Endothelial cell of umbilical vein (primary cell): ENCODE measurements at regions not wholly inside any gene's neighbourhood (a gene's known extent, or its start where the extent isn't known, plus 50 kb on each side); places are given as distances from the start of the nearest gene placed in this dataset.

Experiments used
- BruUV-seq: library from RNA; stranded (reverse); fragments of 400-500 nt; replicated peaks from 2 replicates; lab custom pipeline; 2021; lab: Mats Ljungman, UMichigan
- CTCF ChIA-PET: fragments of 300-600, 350-600 bp; sonication (Branson Sonifier 250); formaldehyde crosslinking; loops from one replicate; lab custom pipeline; 2021; ENCODE audit warnings: antibody characterized with exemption, inconsistent platforms; lab: Charles Lee
- POLR2A ChIA-PET: fragments of 300-600, 350-600 bp; sonication (Branson Sonifier 250); formaldehyde crosslinking; loops from one replicate; lab custom pipeline; 2021; ENCODE audit warnings: antibody characterized with exemption, inconsistent platforms; lab: Charles Lee
- DNase-seq: peaks from one replicate; pipeline ENCODE4 v3.0.0-alpha.2; 2011; ENCODE audit warnings: low read depth, low spot score
- FAIRE-seq: peaks from 2 replicates; lab custom pipeline; 2011; peaks lifted over from hg19 to GRCh38; lab: Jason Lieb, UNC
- H2AFZ ChIP-seq: 2 replicates; pipeline ENCODE4 v1.6.0; 2012; ENCODE audit warnings: low read depth, low read length, control low read depth, inconsistent platforms
- H3K27ac ChIP-seq: 2 replicates; pipeline ENCODE4 v1.5.1; 2011; ENCODE audit warnings: low read depth, mild to moderate bottlenecking, control low read depth, low read length, moderate library complexity; ENCODE audit not compliant: insufficient read depth
- H3K27me3 ChIP-seq, 2 experiments: 2 replicates each; pipeline versions ENCODE4 v1.6.0 to v1.6.1; 2011; ENCODE audit warnings: low read length in 2 of 2, mixed read lengths in 1 of 2; ENCODE audit not compliant: control insufficient read depth in 2 of 2, insufficient read depth in 2 of 2
- H3K36me3 ChIP-seq, 2 experiments: 2 replicates in 1 of 2; 3 replicates in 1 of 2; pipeline ENCODE4 v1.5.1; 2011; ENCODE audit warnings: low read length in 2 of 2, mild to moderate bottlenecking in 1 of 2, moderate library complexity in 1 of 2; ENCODE audit not compliant: control insufficient read depth in 2 of 2, insufficient read depth in 2 of 2; ENCODE audit errors: extremely low read depth in 1 of 2
- H3K4me1 ChIP-seq: 3 replicates; pipeline ENCODE4 v1.5.1; 2011; ENCODE audit warnings: mild to moderate bottlenecking, low read length; ENCODE audit not compliant: control insufficient read depth, insufficient read depth; ENCODE audit errors: extremely low read depth
- H3K4me2 ChIP-seq: 2 replicates; pipeline ENCODE4 v1.6.1; 2011; ENCODE audit warnings: low read length, control low read depth, mixed read lengths; ENCODE audit not compliant: insufficient read depth
- H3K4me3 ChIP-seq, 3 experiments: fragments of 200-600 bp in 1 of 3; sonication (generic), shearing (Covaris generic) in 1 of 3; replicated peaks in 1 of 3; 2 replicates each; pipeline ENCODE4 v1.5.1; 2011 to 2016; ENCODE audit warnings: control low read depth in 3 of 3, low read length in 3 of 3, mild to moderate bottlenecking in 2 of 3, inconsistent platforms in 1 of 3, low read depth in 1 of 3, moderate library complexity in 1 of 3; ENCODE audit not compliant: insufficient read depth in 1 of 3
- H3K79me2 ChIP-seq: 2 replicates; pipeline ENCODE4 v1.6.0; 2012; ENCODE audit warnings: low read length, inconsistent platforms; ENCODE audit not compliant: control insufficient read depth, insufficient read depth
- H3K9ac ChIP-seq: replicated peaks from 2 replicates; pipeline ENCODE3; 2011; ENCODE audit warnings: low read length, control low read depth; ENCODE audit not compliant: insufficient read depth; ENCODE audit errors: extremely low read depth
- H3K9me1 ChIP-seq: replicated peaks from 3 replicates; pipeline ENCODE4 v1.6.0; 2011; ENCODE audit warnings: mild to moderate bottlenecking, low read length; ENCODE audit not compliant: control insufficient read depth, insufficient read depth; ENCODE audit errors: extremely low read depth
- H3K9me3 ChIP-seq: replicated peaks from 2 replicates; pipeline ENCODE4 v1.5.1; 2012; ENCODE audit warnings: low read length, inconsistent platforms; ENCODE audit not compliant: control insufficient read depth, insufficient read depth
- H4K20me1 ChIP-seq: replicated peaks from 2 replicates; pipeline ENCODE3; 2011; ENCODE audit warnings: mild to moderate bottlenecking, low read length; ENCODE audit not compliant: control insufficient read depth, insufficient read depth; ENCODE audit errors: extremely low read depth
- CTCF ChIP-seq, 2 donors: IDR thresholded peaks; 1 replicate in 1 of 2; 2 replicates in 1 of 2; pipeline ENCODE4 v1.5.1; 2011; ENCODE audit warnings: low read length in 2 of 2, mild to moderate bottlenecking in 2 of 2, moderate library complexity in 2 of 2, control low read depth in 1 of 2, inconsistent platforms in 1 of 2, low read depth in 1 of 2; ENCODE audit not compliant: insufficient read depth in 1 of 2; ENCODE audit errors: extremely low read depth in 1 of 2
- EZH2 ChIP-seq: IDR thresholded peaks from 2 replicates; pipeline ENCODE4 v1.6.1; 2012; ENCODE audit warnings: borderline replicate concordance, low read depth, mild to moderate bottlenecking, moderate library complexity, low read length, inconsistent platforms; ENCODE audit not compliant: severe bottlenecking
- FOS ChIP-seq: IDR thresholded peaks from 2 replicates; pipeline ENCODE4 v1.6.1; 2011; ENCODE audit warnings: mild to moderate bottlenecking, low read length, moderate library complexity, borderline replicate concordance; ENCODE audit not compliant: insufficient read depth
- GATA2 ChIP-seq: IDR thresholded peaks from 2 replicates; pipeline ENCODE4 v1.7.0; 2011; ENCODE audit warnings: low read depth, mild to moderate bottlenecking, moderate library complexity, mixed read lengths, low read length; ENCODE audit not compliant: insufficient read length, insufficient read depth
- JUN ChIP-seq: IDR thresholded peaks from 2 replicates; pipeline ENCODE4 v1.6.1; 2011; ENCODE audit warnings: borderline replicate concordance, low read depth; ENCODE audit not compliant: insufficient read length, insufficient read depth
- MYC ChIP-seq: IDR thresholded peaks from one replicate; pipeline ENCODE4 v1.6.1; 2011; ENCODE audit warnings: mild to moderate bottlenecking, low read depth, low read length
- POLR2A ChIP-seq: IDR thresholded peaks from 2 replicates; pipeline ENCODE4 v1.6.1; 2012; ENCODE audit warnings: low read depth, mild to moderate bottlenecking, control low read depth, low read length
- POLR2AphosphoS5 ChIP-seq: IDR thresholded peaks from 2 replicates; pipeline ENCODE4 v1.6.1; 2012; ENCODE audit warnings: low read depth, mild to moderate bottlenecking, control low read depth, low read length, moderate library complexity; ENCODE audit not compliant: insufficient read depth
- dilution Hi-C: fragments of 300-500 bp; cut with MboI; formaldehyde crosslinking; loops from one replicate; pipeline ENCODE4 v1.15.0; 2019; ENCODE audit warnings: low sequenced_read_pairs; ENCODE audit not compliant: extremely low pct_ligation_motif_present
- intact Hi-C: fragments of 100-400 bp; cut with micrococcal nuclease; formaldehyde crosslinking; loops from one replicate; pipeline ENCODE4 v1.10.0; 2022
- TF ChIP-seq, protein P1 (sequence below): IDR thresholded peaks from 2 replicates; pipeline ENCODE4 v1.6.1; 2011; ENCODE audit not compliant: insufficient read depth, insufficient read length

- no peak overlapping the region for H3K9ac ChIP-seq
- ChIA-PET POLR2A (no interaction called here), CTCF (interaction anchor here (1.1 to 1.3 kb wide), 2 partner anchors 9 to 10 kb away, joined by 3 to 5 read pairs; no protein-coding TSS in a partner anchor)
- dilution Hi-C loops (no loop called here), intact Hi-C loops (no loop called here)
- no peak overlapping the region for H3K27ac ChIP-seq
- no peaks in the 10 kb centered on the region for H3K9me3 ChIP-seq
- H3K27me3 ChIP-seq = no peaks in the 10 kb centered on the region
- no peak overlapping the region for H2AFZ ChIP-seq
- no peaks in the 10 kb centered on the region for H4K20me1 ChIP-seq
- no peak for TF ChIP-seq MYC
- no peak for TF ChIP-seq GATA2
- no peak for TF ChIP-seq EZH2
- no peak for TF ChIP-seq CTCF (IDR thresholded peaks at IDR 0.05; ENCODE audit: extremely low read depth in 1 of 2, insufficient read depth in 1 of 2, low read depth in 1 of 2, low read length in 2 of 2)
- no peak for TF ChIP-seq POLR2AphosphoS5
- no peak for TF ChIP-seq POLR2A
- TF ChIP-seq FOS = no peak
- TF ChIP-seq JUN = no peak
- TF ChIP-seq, protein P1, sequence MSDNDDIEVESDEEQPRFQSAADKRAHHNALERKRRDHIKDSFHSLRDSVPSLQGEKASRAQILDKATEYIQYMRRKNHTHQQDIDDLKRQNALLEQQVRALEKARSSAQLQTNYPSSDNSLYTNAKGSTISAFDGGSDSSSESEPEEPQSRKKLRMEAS = no peak
- no peak overlapping the region for H3K4me2 ChIP-seq
- no TSS peak for BruUV-seq
- no peaks in the 10 kb centered on the region for H3K36me3 ChIP-seq
- no peaks in the 10 kb centered on the region for H3K9me1 ChIP-seq
- DNase-seq (no peak), FAIRE-seq (no peak)
- H3K4me3 ChIP-seq = no peak overlapping the region
- H3K79me2 ChIP-seq = no peaks in the 10 kb centered on the region
- H3K4me1 ChIP-seq = peaks cover 12% of the 10 kb centered on the region
Observed at GRCh38 chr2:173580956-173581355, 226.3 kb downstream of the CDCA7 start.
